ENCODE measurements at regions not wholly inside any gene's neighbourhood (a gene's known extent, or its start where the extent isn't known, plus 50 kb on each side); places are given as distances from the start of the nearest gene placed in this dataset.

- TF ChIP-seq NPAS2 (CRISPR knock-in tag; IDR thresholded peaks at IDR 0.05; ENCODE audit: borderline replicate concordance) = no peak
- no peak for TF ChIP-seq CTCF (IDR thresholded peaks at IDR 0.05)
- no peak for TF ChIP-seq KDM1A (IDR thresholded peaks at IDR 0.05; ENCODE audit: low read depth)
- TF ChIP-seq CHD2 (IDR thresholded peaks at IDR 0.05; ENCODE audit: low read length, partially characterized antibody) = no peak
- no peak for TF ChIP-seq HOXB5 (CRISPR knock-in tag; IDR thresholded peaks at IDR 0.05)
- TF ChIP-seq REST (IDR thresholded peaks at IDR 0.05) = no peak
- no peak for TF ChIP-seq EP300 (IDR thresholded peaks at IDR 0.05)
- TF ChIP-seq USF2 (IDR thresholded peaks at IDR 0.05) = no peak
- TF ChIP-seq NR3C1 (IDR thresholded peaks at IDR 0.05) = no peak
- TF ChIP-seq MAZ (IDR thresholded peaks at IDR 0.05; ENCODE audit: borderline replicate concordance, low read depth, low read length) = no peak
Measured at GRCh38 chr3:162166543-162166942, 669.9 kb downstream of the OTOL1 start.

All from A549 (cell line).